ENCODE measurements at regions not wholly inside any gene's neighbourhood (a gene's known extent, or its start where the extent isn't known, plus 50 kb on each side); places are given as distances from the start of the nearest gene placed in this dataset.

DNA sequence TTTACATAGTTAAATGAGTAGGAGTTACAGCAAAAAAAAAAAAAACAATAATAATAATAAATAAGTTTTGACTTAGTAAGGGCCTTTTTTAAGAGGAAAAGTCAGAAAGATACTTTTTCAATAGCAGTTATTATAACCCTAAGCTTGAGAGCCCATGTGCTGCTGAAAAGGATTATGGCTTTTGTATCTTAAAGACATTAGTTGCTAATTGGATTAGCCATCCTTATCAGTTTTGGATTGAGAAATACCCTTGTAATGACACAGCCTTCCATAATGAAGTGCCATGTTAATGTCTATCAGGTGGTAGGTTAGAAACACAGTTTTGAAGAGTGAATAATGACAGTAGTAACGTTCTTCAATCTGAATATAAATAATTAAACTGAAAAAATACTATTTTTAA, 554.0 kb downstream of the RIT2 start:
- no peak for DNase-seq (ENCODE audit: low read depth)
- TF ChIP-seq, protein P1, sequence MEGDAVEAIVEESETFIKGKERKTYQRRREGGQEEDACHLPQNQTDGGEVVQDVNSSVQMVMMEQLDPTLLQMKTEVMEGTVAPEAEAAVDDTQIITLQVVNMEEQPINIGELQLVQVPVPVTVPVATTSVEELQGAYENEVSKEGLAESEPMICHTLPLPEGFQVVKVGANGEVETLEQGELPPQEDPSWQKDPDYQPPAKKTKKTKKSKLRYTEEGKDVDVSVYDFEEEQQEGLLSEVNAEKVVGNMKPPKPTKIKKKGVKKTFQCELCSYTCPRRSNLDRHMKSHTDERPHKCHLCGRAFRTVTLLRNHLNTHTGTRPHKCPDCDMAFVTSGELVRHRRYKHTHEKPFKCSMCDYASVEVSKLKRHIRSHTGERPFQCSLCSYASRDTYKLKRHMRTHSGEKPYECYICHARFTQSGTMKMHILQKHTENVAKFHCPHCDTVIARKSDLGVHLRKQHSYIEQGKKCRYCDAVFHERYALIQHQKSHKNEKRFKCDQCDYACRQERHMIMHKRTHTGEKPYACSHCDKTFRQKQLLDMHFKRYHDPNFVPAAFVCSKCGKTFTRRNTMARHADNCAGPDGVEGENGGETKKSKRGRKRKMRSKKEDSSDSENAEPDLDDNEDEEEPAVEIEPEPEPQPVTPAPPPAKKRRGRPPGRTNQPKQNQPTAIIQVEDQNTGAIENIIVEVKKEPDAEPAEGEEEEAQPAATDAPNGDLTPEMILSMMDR (conservative IDR thresholded peaks at IDR 0.05; ENCODE audit: control insufficient read depth, insufficient read depth, low read depth, low read length), result no peak
- H3K4me3 ChIP-seq (ENCODE audit: control insufficient read depth, low read depth, low read length), result no peak overlapping the region

DNA sequence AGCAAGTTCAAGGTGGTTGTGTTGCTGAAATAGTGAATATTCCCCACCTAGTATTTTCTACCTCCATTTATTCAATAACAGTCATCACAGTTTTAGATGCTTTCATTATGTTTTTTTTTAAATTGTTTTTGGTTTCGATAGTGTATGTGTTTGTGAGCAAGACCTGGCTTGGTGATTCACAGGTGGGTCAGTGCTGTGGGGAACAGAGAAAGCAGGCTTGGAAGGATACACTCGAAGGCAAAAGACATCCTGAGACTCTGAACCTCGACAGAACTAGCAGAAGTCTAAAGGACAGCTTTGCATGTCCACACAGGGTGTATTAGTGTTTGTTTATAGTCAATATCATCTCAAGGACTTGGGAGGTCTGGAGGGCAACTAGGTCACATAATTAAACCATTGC, 551.5 kb downstream of the RIT2 start:
- no peak overlapping the region for H3K4me3 ChIP-seq (ENCODE audit: control insufficient read depth, low read depth, low read length)
- TF ChIP-seq, protein P1 (conservative IDR thresholded peaks at IDR 0.05; ENCODE audit: control insufficient read depth, insufficient read depth, low read depth, low read length), result no peak
- DNase-seq (ENCODE audit: low read depth), result no peak

DNA sequence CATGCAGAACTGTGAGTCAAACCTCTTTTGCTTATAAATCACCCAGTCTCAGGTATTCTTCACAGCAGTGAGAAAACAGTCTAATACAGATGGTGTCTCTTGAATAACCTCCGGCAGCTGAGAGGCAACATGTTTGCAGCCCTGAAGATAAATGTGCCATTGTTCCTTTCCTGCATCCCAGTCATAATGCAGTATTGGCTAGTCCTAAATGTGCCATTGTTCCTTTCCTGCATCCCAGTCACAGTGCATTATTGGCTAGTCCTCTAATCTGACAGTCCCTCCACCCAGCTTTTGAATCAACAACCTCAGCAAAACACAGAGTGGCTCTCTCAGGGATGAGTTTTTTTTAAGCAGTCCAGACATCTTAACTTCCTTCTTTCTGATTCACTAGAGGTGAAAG, 550.7 kb downstream of the RIT2 start:
- TF ChIP-seq, protein P1 (conservative IDR thresholded peaks at IDR 0.05; ENCODE audit: control insufficient read depth, insufficient read depth, low read depth, low read length), result no peak
- DNase-seq (ENCODE audit: low read depth), result no peak
- H3K4me3 ChIP-seq (ENCODE audit: control insufficient read depth, low read depth, low read length), result no peak overlapping the region

DNA sequence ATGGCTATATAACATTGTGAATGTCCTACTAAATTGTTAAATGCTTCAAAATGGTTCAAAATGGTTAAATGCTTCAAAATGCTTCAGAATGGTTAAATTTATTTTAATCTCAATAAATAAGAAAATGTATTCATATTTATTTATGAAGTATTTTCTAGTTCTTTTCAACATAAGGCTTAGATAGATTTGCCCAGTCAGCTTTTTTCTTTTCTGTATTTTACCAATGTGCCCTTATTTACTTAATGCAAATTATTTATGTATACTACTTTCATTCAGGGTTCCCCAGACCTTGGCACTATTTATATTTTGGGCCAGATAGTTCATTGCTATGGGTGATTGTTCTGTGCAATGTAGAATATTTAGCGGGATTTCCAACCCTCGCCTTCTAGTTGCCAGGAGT, 546.7 kb downstream of the RIT2 start:
- no peak for DNase-seq (ENCODE audit: low read depth)
- no peak overlapping the region for H3K4me3 ChIP-seq (ENCODE audit: control insufficient read depth, low read depth, low read length)
- TF ChIP-seq, protein P1 (conservative IDR thresholded peaks at IDR 0.05; ENCODE audit: control insufficient read depth, insufficient read depth, low read depth, low read length), result no peak

DNA sequence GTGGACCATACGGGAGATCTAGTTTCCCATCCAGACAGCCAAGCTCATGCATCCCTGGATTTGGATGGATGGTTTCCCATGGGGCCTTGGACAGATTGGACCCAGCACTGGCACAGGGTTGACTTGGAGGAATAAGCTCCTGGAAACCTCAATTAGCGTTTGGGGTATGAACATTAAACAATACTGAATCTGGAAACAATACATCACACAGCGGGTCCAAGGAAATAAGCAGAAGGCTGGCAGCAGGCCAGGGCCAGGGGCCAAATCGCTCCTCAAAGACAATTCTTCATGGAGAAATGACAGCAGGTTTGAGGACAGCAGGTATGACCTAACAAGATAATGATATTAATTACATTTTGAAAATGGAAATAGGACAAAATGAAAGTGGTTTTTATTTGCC, 540.6 kb downstream of the RIT2 start:
- H3K4me3 ChIP-seq (ENCODE audit: control insufficient read depth, low read depth, low read length), result no peak overlapping the region
- DNase-seq (ENCODE audit: low read depth), result no peak
- TF ChIP-seq, protein P1 (conservative IDR thresholded peaks at IDR 0.05; ENCODE audit: control insufficient read depth, insufficient read depth, low read depth, low read length), result no peak

DNA sequence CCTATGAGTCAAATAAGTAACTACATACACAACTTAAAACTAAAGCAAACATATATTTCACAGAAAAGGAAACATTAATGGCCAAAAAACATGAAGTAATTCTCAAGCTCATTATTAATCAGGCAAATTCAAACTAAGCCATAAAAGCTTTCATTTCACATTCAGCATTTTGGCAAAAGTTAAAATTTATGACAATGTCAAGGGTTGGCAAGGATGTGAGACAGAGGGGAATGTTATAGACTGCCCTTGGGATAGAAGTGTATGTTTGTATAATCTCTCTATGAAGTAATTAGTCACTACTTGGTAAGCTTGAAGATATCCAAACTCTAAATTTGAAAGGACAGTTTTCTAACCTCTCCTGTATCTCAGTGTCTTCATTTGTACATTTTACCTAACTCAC, 539.4 kb downstream of the RIT2 start:
- TF ChIP-seq, protein P1 (conservative IDR thresholded peaks at IDR 0.05; ENCODE audit: control insufficient read depth, insufficient read depth, low read depth, low read length), result no peak
- no peak for DNase-seq (ENCODE audit: low read depth)
- no peak overlapping the region for H3K4me3 ChIP-seq (ENCODE audit: control insufficient read depth, low read depth, low read length)

DNA sequence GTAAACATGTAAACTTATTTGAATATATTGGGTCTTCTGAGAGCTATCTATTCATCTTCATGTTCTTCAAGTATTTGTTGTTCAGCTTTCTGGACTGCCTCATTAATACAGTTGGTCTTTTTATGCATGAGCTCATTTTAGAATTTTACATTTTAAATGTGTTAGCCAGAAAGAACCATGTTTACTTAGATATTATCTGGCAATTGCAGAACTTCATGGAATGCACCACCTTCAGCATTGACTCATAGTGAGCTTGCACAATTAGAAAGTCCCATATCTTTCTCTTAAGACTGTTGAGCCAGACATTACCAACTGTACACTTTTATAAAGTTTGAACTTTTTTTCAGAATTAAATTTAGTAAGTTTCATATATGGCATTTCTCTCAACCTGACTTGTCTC, 536.7 kb downstream of the RIT2 start:
- no peak overlapping the region for H3K4me3 ChIP-seq (ENCODE audit: control insufficient read depth, low read depth, low read length)
- TF ChIP-seq, protein P1 (conservative IDR thresholded peaks at IDR 0.05; ENCODE audit: control insufficient read depth, insufficient read depth, low read depth, low read length), result no peak
- DNase-seq (ENCODE audit: low read depth), result peak; percentile 1

Data from fibroblast of mammary gland (primary cell).